ENCODE measurements at regions not wholly inside any gene's neighbourhood (a gene's known extent, or its start where the extent isn't known, plus 50 kb on each side); places are given as distances from the start of the nearest gene placed in this dataset.

- ChIA-PET POLR2A (no interaction called here), CTCF (ENCODE audit: low intra/inter-chr PET ratio, low total read pairs) (no interaction called here)
- TF ChIP-seq FOXO4 (CRISPR knock-in tag; conservative IDR thresholded peaks at IDR 0.05): no peak
- no peak overlapping the region for H3K27ac ChIP-seq (ENCODE audit: extremely low read length, insufficient read depth, low read length)
- H3K9ac ChIP-seq (ENCODE audit: insufficient read depth, low read depth, low read length): no peak overlapping the region
- no peaks in the 10 kb centered on the region for H4K20me1 ChIP-seq (ENCODE audit: insufficient read depth, low read length)
- no peak overlapping the region for H2AFZ ChIP-seq (ENCODE audit: low read length)
- no TSS peak for BruUV-seq (replicated peaks)
- H3K36me3 ChIP-seq (replicated peaks in 1 of 2; ENCODE audit: control insufficient read depth in 1 of 2, insufficient read depth in 2 of 2, low read length in 2 of 2): no peaks in the 10 kb centered on the region
- in situ Hi-C loops (cut with HindIII; ENCODE audit: extremely low pct_ligation_motif_present, low pct_unique_long_range_greater_than_20kb) (no loop called here), intact Hi-C loops (cut with micrococcal nuclease; ENCODE audit: unreplicated experiment) (no loop called here)
- FAIRE-seq (no peak), DNase-seq (ENCODE audit: low spot score) (no peak), ATAC-seq (no peak)
- no peaks in the 10 kb centered on the region for H3K79me2 ChIP-seq (ENCODE audit: insufficient read depth, low read length)
- H3K4me1 ChIP-seq (ENCODE audit: insufficient read depth, low read length): no peaks in the 10 kb centered on the region
- 17% methylated on average over 2 of the region's 3 CpGs for WGBS (ENCODE audit: low lambda C conversion rate)
- no peak overlapping the region for H3K4me2 ChIP-seq (ENCODE audit: low read depth, low read length)
- H3K27me3 ChIP-seq (ENCODE audit: control insufficient read depth in 1 of 2, insufficient read depth in 2 of 2, low read length in 2 of 2): 0 out of 5 replicates have a peak, but pooled peaks cover 0 to 5% of the 10 kb centered on the region in 2 experiments
- H3K9me3 ChIP-seq (ENCODE audit: low read length): no peaks in the 10 kb centered on the region
- H3K4me3 ChIP-seq (replicated peaks in 1 of 3; ENCODE audit: insufficient read depth in 1 of 3, low read depth in 2 of 3, low read length in 3 of 3): no peak overlapping the region
Measured at GRCh38 chr5:68381909-68382308, 166.4 kb downstream of the PIK3R1 start.

- Histone ChIP-seq H3K4me1 (ENCODE audit: insufficient read depth, low read length) (no peaks in the 10 kb centered on the region), H3K9ac (ENCODE audit: insufficient read depth, low read depth, low read length) (no peak overlapping the region), H2AFZ (ENCODE audit: low read length) (no peak overlapping the region), H3K36me3 (replicated peaks in 1 of 2; ENCODE audit: control insufficient read depth in 1 of 2, insufficient read depth in 2 of 2, low read length in 2 of 2) (no peaks in the 10 kb centered on the region), H3K27me3 (ENCODE audit: control insufficient read depth in 1 of 2, insufficient read depth in 2 of 2, low read length in 2 of 2) (0 out of 5 replicates have a peak, but pooled peaks cover 0 to 5% of the 10 kb centered on the region in 2 experiments), H4K20me1 (ENCODE audit: insufficient read depth, low read length) (no peaks in the 10 kb centered on the region), H3K9me3 (ENCODE audit: low read length) (no peaks in the 10 kb centered on the region), H3K4me3 (replicated peaks in 1 of 3; ENCODE audit: insufficient read depth in 1 of 3, low read depth in 2 of 3, low read length in 3 of 3) (no peak overlapping the region), H3K27ac (ENCODE audit: extremely low read length, insufficient read depth, low read length) (no peak overlapping the region), H3K79me2 (ENCODE audit: insufficient read depth, low read length) (no peaks in the 10 kb centered on the region), H3K4me2 (ENCODE audit: low read depth, low read length) (no peak overlapping the region)
- no TSS peak for BruUV-seq (replicated peaks)
- DNase-seq (ENCODE audit: low spot score) (no peak), ATAC-seq (no peak), FAIRE-seq (no peak)
- intact Hi-C loops (cut with micrococcal nuclease; ENCODE audit: unreplicated experiment) (no loop called here), in situ Hi-C loops (cut with HindIII; ENCODE audit: extremely low pct_ligation_motif_present, low pct_unique_long_range_greater_than_20kb) (no loop called here)
- ChIA-PET CTCF (ENCODE audit: low intra/inter-chr PET ratio, low total read pairs) (no interaction called here), POLR2A (no interaction called here)
- TF ChIP-seq ZNF207 (IDR thresholded peaks at IDR 0.05; ENCODE audit: borderline replicate concordance) (no peak), MXD1 (CRISPR knock-in tag; IDR thresholded peaks at IDR 0.05) (no peak), PRMT3 (CRISPR knock-in tag; IDR thresholded peaks at IDR 0.05; ENCODE audit: borderline replicate concordance, low read depth) (no peak), ZNF546 (CRISPR knock-in tag; conservative IDR thresholded peaks at IDR 0.05) (no peak), ZNF451 (CRISPR knock-in tag; IDR thresholded peaks at IDR 0.05) (no peak), ZFP91 (CRISPR knock-in tag; IDR thresholded peaks at IDR 0.05; ENCODE audit: borderline replicate concordance) (no peak), GLMP (CRISPR knock-in tag; IDR thresholded peaks at IDR 0.05; ENCODE audit: borderline replicate concordance) (no peak), ZNF670 (CRISPR knock-in tag; IDR thresholded peaks at IDR 0.05; ENCODE audit: borderline replicate concordance) (no peak), HOMEZ (CRISPR knock-in tag; IDR thresholded peaks at IDR 0.05; ENCODE audit: low read depth) (no peak), TIGD3 (CRISPR knock-in tag; IDR thresholded peaks at IDR 0.05; ENCODE audit: borderline replicate concordance) (no peak)
Measured at GRCh38 chr5:68382640-68383039, 167.1 kb downstream of the PIK3R1 start.

All from HepG2 (cell line).